HG03135 (cell line): ENCODE measurements at regions not wholly inside any gene's neighbourhood (a gene's known extent, or its start where the extent isn't known, plus 50 kb on each side); places are given as distances from the start of the nearest gene placed in this dataset.
"Not testable (repeated sequence)": the region's sequence is repeated elsewhere in the genome, so short reads cannot be mapped to it uniquely, and the experiment has no call there.

Source experiments
- ATAC-seq: cut with Tn5 transposase; IDR thresholded peaks from one replicate; pipeline ENCODE4 v1.9.1; 2021; ENCODE audit warnings: mild to moderate bottlenecking, moderate library complexity; ENCODE audit not compliant: unreplicated experiment

- no peak for ATAC-seq
Measured at GRCh38 chr10:3255075-3255474, 82.5 kb upstream of the PITRM1 start.

GRCh38 chr10:3253974-3254373 lies 81.4 kb upstream of the PITRM1 start:
- ATAC-seq = not testable (repeated sequence)

GRCh38 chr10:3251172-3251571 lies 78.6 kb upstream of the PITRM1 start:
- ATAC-seq = no peak

- ATAC-seq = no peak
Measured at GRCh38 chr10:3249307-3249889, 76.8 kb upstream of the PITRM1 start.

GRCh38 chr10:3248526-3249306 lies 76.1 kb upstream of the PITRM1 start:
- ATAC-seq = no peak

GRCh38 chr10:3245395-3245794 lies 72.8 kb upstream of the PITRM1 start:
- ATAC-seq = no peak

- no peak for ATAC-seq
Measured at GRCh38 chr10:3241967-3242650, 69.5 kb upstream of the PITRM1 start.

- ATAC-seq = no peak
Measured at GRCh38 chr10:3241274-3241921, 68.8 kb upstream of the PITRM1 start.

GRCh38 chr10:3239920-3240894 lies 67.6 kb upstream of the PITRM1 start:
- ATAC-seq = peak; percentile 15

GRCh38 chr10:3239066-3239919 lies 66.7 kb upstream of the PITRM1 start:
- ATAC-seq = peak; percentile 71

- ATAC-seq = no peak
Measured at GRCh38 chr10:3238115-3238871, 65.7 kb upstream of the PITRM1 start.

GRCh38 chr10:3237530-3237929 lies 64.9 kb upstream of the PITRM1 start:
- no peak for ATAC-seq

- ATAC-seq = no peak
Measured at GRCh38 chr10:3236644-3237404, 64.2 kb upstream of the PITRM1 start.

GRCh38 chr10:3235996-3236510 lies 63.5 kb upstream of the PITRM1 start:
- ATAC-seq = no peak

- ATAC-seq = no peak
Measured at GRCh38 chr10:3235395-3235794, 62.8 kb upstream of the PITRM1 start.

GRCh38 chr10:3233486-3233990 lies 61.0 kb upstream of the PITRM1 start:
- no peak for ATAC-seq

GRCh38 chr10:3231951-3232730 lies 59.6 kb upstream of the PITRM1 start:
- no peak for ATAC-seq
